ENCODE measurements at regions not wholly inside any gene's neighbourhood (a gene's known extent, or its start where the extent isn't known, plus 50 kb on each side); places are given as distances from the start of the nearest gene placed in this dataset.
"Not testable (repeated sequence)": the region's sequence is repeated elsewhere in the genome, so short reads cannot be mapped to it uniquely, and the experiment has no call there.

DNA sequence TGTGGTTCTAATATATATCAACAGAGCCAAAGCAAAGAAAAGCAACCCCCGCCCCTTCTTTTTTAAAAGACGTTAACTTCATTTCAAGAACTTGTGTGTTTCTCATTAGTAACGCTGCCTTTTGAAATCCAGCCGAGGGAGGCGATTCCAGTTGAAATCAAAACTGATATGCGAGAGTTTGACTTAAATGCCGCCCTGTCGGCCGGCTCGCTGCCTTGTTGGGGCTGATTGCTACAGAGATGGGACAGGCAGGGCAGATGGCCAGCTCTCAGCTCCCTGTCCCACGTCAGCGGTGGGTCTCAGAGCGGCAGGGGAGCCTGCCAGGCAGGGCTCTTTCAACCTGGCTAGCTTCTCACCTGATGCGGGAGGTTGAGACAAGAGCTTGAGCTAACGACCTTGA, 51.9 kb upstream of the ALX4 start:
- Mint-ChIP-seq H3K27ac (no peak overlapping the region), H3K36me3 (ENCODE audit: low read depth) (no peaks in the 10 kb centered on the region), H3K4me3 (no peak overlapping the region), H3K4me1 (peaks cover 3% of the 10 kb centered on the region), H3K27me3 (peaks cover 37% of the 10 kb centered on the region)
- H3K9me3 ChIP-seq (ENCODE audit: control insufficient read depth, low read length, poor library complexity, severe bottlenecking): no peaks in the 10 kb centered on the region
- ATAC-seq (no peak), DNase-seq (no peak)

DNA sequence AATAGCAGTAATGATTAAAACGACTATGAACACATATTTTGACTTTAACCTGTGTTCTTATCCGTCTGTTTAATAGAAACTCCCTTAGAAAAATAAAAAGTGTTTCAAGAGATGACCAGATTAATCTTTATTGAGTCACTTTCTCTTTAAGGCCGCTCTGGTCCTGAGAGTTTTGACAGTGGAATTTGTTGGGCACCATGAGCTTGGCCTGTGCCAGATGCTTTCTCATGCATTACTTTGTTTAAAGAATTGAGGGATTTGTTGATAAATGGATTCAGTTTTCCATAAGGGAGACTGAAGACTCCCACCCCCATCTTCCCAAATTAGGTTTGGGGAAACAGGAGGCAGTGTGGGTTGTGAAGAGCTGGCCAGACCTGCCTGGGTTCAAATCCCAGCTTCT, 53.2 kb upstream of the ALX4 start:
- DNase-seq (no peak), ATAC-seq (no peak)
- H3K4me3 Mint-ChIP-seq: no peak overlapping the region
- no peak overlapping the region for H3K27ac Mint-ChIP-seq
- peaks cover 38% of the 10 kb centered on the region for H3K27me3 Mint-ChIP-seq
- H3K9me3 ChIP-seq (ENCODE audit: control insufficient read depth, low read length, poor library complexity, severe bottlenecking): no peaks in the 10 kb centered on the region
- peaks cover 3% of the 10 kb centered on the region for H3K4me1 Mint-ChIP-seq
- H3K36me3 Mint-ChIP-seq (ENCODE audit: low read depth): no peaks in the 10 kb centered on the region

DNA sequence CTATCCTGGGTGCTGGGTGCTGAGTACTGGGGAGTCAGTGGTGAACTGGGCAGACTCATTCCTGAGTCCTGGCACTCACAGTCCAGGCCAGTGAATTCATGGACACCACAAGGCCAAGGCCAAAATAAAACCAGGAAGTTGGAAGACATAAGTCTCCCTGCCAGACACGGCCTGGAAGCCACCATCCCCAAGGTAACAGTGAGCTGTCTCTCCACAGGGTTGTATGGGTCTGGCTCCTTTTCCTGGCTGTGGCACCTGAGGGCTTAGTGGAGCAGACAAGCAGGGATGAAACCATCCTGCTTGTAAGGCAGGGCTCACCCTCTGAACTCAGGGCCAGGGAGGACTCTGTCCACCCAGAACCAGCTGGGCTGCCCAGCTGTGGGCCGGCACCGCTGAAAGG, 54.7 kb upstream of the ALX4 start:
- H3K4me1 Mint-ChIP-seq: peaks cover 3% of the 10 kb centered on the region
- no peaks in the 10 kb centered on the region for H3K36me3 Mint-ChIP-seq (ENCODE audit: low read depth)
- H3K9me3 ChIP-seq (ENCODE audit: control insufficient read depth, low read length, poor library complexity, severe bottlenecking): no peaks in the 10 kb centered on the region
- no peak for ATAC-seq
- H3K4me3 Mint-ChIP-seq: no peak overlapping the region
- DNase-seq: no peak
- H3K27me3 Mint-ChIP-seq: peaks cover 27% of the 10 kb centered on the region
- H3K27ac Mint-ChIP-seq: no peak overlapping the region

DNA sequence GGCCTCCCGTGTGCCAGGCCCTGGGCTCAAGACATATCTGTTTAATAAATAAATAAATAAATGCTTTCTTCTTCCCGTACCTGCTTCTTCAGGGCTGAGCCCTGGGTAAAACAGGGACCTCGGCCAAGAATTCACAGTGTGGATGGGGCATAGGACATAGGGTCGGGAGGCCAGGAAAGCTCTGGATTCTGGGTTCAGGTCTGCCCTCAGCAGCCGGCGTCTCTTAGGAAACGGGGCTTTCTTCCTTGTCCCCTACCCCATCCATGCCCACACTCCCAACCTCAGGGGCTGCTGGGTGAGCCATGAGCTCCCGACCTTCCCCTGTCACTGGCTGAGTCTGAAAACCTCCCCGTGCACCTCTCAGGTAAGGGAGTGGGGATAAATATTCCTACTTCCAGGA, 55.7 kb upstream of the ALX4 start:
- ATAC-seq (no peak), DNase-seq (no peak)
- peaks cover 3% of the 10 kb centered on the region for H3K4me1 Mint-ChIP-seq
- no peaks in the 10 kb centered on the region for H3K36me3 Mint-ChIP-seq (ENCODE audit: low read depth)
- H3K27me3 Mint-ChIP-seq: peaks cover 27% of the 10 kb centered on the region
- H3K4me3 Mint-ChIP-seq: no peak overlapping the region
- no peaks in the 10 kb centered on the region for H3K9me3 ChIP-seq (ENCODE audit: control insufficient read depth, low read length, poor library complexity, severe bottlenecking)
- no peak overlapping the region for H3K27ac Mint-ChIP-seq

DNA sequence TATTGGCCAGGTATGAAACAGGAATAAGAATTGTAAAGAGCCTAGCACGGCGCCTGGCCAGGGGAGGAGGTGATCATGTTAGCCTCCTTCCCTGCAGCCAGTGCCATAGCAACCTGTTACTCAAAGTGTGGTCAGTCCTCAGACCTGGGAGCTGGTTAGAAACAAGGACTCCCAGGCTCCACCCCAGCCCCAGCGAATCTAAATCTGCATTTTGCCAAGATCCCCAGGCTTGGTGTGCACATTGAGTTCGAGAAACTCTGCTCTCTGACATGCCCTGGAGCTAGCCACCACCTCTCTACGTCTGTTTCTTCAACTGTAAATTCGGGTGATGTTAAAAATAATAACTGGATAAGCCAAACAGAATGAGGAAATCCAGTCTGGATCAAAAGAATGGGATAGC, 56.1 kb upstream of the ALX4 start:
- no peak overlapping the region for H3K27ac Mint-ChIP-seq
- H3K36me3 Mint-ChIP-seq (ENCODE audit: low read depth): no peaks in the 10 kb centered on the region
- peaks cover 3% of the 10 kb centered on the region for H3K4me1 Mint-ChIP-seq
- DNase-seq (no peak), ATAC-seq (no peak)
- H3K4me3 Mint-ChIP-seq: no peak overlapping the region
- peaks cover 27% of the 10 kb centered on the region for H3K27me3 Mint-ChIP-seq
- H3K9me3 ChIP-seq (ENCODE audit: control insufficient read depth, low read length, poor library complexity, severe bottlenecking): no peaks in the 10 kb centered on the region

DNA sequence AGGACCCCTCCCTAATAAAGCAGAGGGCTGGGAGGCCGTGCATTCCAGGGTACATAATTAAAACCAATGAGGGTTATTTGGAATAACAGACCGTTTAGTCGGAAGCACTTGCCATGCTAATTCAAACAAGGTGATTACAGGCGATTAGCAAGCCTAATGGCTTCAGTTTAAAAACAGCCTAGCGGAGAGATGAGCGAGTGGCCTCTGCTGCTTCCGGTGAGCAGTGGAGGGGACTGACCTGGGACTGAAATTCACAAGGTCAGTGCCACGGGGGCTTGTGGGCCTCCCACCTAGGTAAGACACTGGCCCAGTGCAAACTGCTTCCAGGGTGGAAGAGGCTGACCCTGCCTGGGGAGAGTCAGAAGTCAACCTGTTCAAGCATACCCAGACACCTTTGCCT, 56.8 kb upstream of the ALX4 start:
- H3K36me3 Mint-ChIP-seq (ENCODE audit: low read depth): no peaks in the 10 kb centered on the region
- H3K27me3 Mint-ChIP-seq: peaks cover 27% of the 10 kb centered on the region
- ATAC-seq (no peak), DNase-seq (no peak)
- no peak overlapping the region for H3K4me3 Mint-ChIP-seq
- no peak overlapping the region for H3K27ac Mint-ChIP-seq
- H3K9me3 ChIP-seq (ENCODE audit: control insufficient read depth, low read length, poor library complexity, severe bottlenecking): no peaks in the 10 kb centered on the region
- H3K4me1 Mint-ChIP-seq: peaks cover 3% of the 10 kb centered on the region

DNA sequence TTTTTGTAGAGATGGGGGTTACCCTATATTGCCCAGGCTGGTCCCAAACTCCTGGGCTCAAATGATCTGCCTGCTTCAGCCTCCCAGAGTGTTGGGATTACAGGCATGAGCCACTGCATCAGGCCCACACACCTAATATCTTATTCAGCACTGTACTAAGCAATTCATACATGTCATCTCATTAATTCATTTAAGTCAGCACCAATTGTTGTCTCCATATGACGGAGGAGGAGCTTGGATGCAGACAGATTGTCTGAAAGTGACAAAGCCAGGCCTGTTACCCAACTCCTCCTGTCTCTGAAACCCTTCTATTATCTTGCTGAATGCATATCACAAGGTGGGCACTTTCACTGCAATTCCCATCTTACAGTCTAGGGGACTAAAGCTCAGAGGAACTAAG, 57.5 kb upstream of the ALX4 start:
- Mint-ChIP-seq H3K4me1 (peaks cover 3% of the 10 kb centered on the region), H3K4me3 (no peak overlapping the region), H3K27ac (no peak overlapping the region), H3K36me3 (ENCODE audit: low read depth) (no peaks in the 10 kb centered on the region), H3K27me3 (peaks cover 23% of the 10 kb centered on the region)
- no peak for DNase-seq
- H3K9me3 ChIP-seq (ENCODE audit: control insufficient read depth, low read length, poor library complexity, severe bottlenecking): no peaks in the 10 kb centered on the region
- no peak for ATAC-seq

DNA sequence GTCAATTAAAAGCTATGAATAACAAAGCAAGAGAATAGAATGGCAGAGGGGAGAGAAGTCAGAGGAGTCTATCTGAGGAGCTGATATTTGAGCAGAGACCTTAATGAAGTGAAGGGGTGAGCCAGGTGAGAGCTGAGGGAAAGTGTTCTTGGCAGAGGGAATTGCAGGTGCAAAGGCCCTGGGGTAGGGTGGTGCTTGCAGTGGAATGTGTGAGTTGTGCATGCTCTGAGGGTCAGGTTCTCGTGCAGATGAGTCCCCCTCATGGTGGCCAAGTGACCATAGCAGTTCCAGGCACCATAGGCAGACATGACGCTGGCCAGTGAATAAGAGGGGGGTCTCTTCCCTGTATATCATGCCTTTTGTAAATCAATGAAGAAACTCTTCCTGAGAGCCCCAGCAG, 58.9 kb upstream of the ALX4 start:
- no peak overlapping the region for H3K4me3 Mint-ChIP-seq
- H3K27ac Mint-ChIP-seq: no peak overlapping the region
- DNase-seq (no peak), ATAC-seq (no peak)
- peaks cover 17% of the 10 kb centered on the region for H3K27me3 Mint-ChIP-seq
- no peaks in the 10 kb centered on the region for H3K4me1 Mint-ChIP-seq
- H3K9me3 ChIP-seq (ENCODE audit: control insufficient read depth, low read length, poor library complexity, severe bottlenecking): no peaks in the 10 kb centered on the region
- H3K36me3 Mint-ChIP-seq (ENCODE audit: low read depth): no peaks in the 10 kb centered on the region

DNA sequence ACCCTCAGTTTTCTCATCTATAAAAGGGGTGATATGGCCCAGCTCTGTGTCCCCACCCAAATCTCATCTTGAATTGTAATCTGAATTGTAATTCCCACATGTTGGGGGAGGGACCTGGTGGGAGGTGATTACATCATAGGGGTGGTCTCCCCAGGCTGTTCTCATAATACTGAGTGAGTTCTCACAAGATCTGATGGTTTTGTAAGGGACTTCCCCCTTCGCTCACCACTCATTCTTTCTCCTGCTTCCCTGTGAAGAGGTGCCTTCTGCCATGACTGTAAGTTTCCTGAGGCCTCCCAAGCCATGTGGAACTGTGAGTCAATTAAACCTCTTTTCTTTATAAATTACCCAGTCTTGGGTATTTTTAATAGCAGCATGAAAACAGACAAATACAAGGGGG, 61.1 kb upstream of the ALX4 start:
- H3K27me3 Mint-ChIP-seq: peaks cover 14% of the 10 kb centered on the region
- H3K9me3 ChIP-seq (ENCODE audit: control insufficient read depth, low read length, poor library complexity, severe bottlenecking); H3K4me3 Mint-ChIP-seq; H3K4me1 Mint-ChIP-seq; H3K27ac Mint-ChIP-seq; H3K36me3 Mint-ChIP-seq (ENCODE audit: low read depth); ATAC-seq; DNase-seq: not testable (repeated sequence)

DNA sequence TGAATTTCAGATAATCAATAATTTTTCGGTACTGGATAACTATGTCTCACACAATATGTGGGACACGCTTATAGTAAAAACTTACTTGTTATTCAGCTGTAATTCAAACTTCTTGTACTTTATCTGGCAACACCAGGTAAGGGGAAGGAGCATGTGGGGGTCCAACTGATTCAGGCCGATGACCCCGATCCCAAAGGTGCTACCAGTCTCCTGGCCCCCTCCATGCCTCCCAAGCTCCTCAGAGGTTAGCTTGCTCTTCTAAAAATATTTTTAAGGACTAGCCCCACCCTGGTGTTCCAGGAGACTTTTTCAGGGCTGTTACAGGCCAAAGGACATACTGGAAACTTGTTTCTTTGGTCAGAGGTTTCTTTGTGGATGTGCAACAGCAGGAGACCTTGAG, 61.8 kb upstream of the ALX4 start:
- H3K27ac Mint-ChIP-seq: no peak overlapping the region
- no peak for ATAC-seq
- H3K4me1 Mint-ChIP-seq: no peaks in the 10 kb centered on the region
- no peaks in the 10 kb centered on the region for H3K9me3 ChIP-seq (ENCODE audit: control insufficient read depth, low read length, poor library complexity, severe bottlenecking)
- H3K4me3 Mint-ChIP-seq: no peak overlapping the region
- peaks cover 8% of the 10 kb centered on the region for H3K27me3 Mint-ChIP-seq
- no peak for DNase-seq
- H3K36me3 Mint-ChIP-seq (ENCODE audit: low read depth): no peaks in the 10 kb centered on the region

DNA sequence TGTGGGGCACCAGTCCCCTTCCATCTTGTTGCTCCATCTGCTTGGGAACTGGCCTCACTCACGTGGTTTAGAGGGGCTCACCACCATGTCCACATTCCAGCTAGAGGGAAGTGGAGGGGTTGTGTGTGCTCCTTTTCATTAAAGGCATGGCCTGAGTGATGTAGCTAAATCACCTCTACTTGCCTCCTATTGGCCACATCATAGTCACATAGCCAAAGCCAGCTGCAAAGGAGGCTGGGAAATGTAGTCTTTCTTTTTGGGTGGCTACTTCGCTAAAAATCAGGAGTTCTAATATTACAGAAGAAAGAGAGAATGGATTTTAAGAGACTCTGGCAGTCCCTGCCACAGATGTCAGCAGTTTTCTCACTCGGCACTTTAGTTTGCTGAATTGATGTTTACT, 63.0 kb upstream of the ALX4 start:
- Mint-ChIP-seq H3K27ac (no peak overlapping the region), H3K36me3 (ENCODE audit: low read depth) (no peaks in the 10 kb centered on the region), H3K4me1 (no peaks in the 10 kb centered on the region)

DNA sequence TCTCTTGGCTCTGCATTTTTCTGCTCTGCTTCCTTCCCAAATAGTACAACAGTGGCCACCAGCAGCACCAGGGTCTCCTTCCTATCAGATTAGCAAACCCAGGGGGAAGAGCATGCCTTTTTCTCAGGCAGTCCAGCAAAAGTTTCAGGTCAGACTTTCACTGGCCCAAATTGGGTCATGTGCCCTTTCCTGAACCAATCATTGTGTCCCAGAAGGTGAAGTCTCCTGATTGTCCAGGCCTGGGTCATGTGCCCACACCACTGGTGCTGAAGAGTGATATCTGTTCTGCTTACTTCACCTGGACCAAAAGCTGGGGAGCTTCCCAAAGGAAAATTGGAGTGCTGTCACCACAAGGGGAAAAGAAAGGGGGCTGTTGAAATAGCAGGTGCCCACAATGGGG, 64.1 kb upstream of the ALX4 start:
- DNase-seq (no peak), ATAC-seq (no peak)
- H3K27ac Mint-ChIP-seq: no peak overlapping the region
- no peaks in the 10 kb centered on the region for H3K9me3 ChIP-seq (ENCODE audit: control insufficient read depth, low read length, poor library complexity, severe bottlenecking)
- H3K4me3 Mint-ChIP-seq: no peak overlapping the region
- H3K27me3 Mint-ChIP-seq: no peaks in the 10 kb centered on the region
- no peaks in the 10 kb centered on the region for H3K36me3 Mint-ChIP-seq (ENCODE audit: low read depth)
- no peaks in the 10 kb centered on the region for H3K4me1 Mint-ChIP-seq

More for the DNA sequence above, 63.0 kb upstream of the ALX4 start:
- DNase-seq (no peak), ATAC-seq (no peak)
- H3K9me3 ChIP-seq (ENCODE audit: control insufficient read depth, low read length, poor library complexity, severe bottlenecking): no peaks in the 10 kb centered on the region
- H3K4me3 Mint-ChIP-seq: no peak overlapping the region
- H3K27me3 Mint-ChIP-seq: no peaks in the 10 kb centered on the region

DNA sequence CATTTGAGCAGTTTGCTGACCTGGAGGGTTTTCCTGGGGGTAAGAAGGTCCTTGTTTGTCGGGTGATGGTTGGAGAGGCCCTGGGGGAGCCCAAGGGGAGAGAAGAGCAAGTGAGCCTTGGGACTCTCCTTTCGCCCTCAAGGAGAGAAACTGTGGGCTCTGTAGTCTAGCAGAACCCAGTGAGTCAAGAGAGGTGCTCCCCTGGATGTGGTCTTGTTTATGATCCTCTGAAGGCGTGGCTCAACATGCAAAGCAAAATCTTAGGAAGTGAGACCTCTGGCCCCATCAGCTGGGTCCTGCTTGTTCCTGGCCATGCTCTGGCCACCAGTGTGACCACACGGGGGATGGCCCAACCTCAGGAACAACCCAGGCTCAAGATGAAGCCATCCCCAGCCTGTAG, 66.5 kb upstream of the ALX4 start:
- H3K4me1 Mint-ChIP-seq: no peaks in the 10 kb centered on the region
- H3K36me3 Mint-ChIP-seq (ENCODE audit: low read depth): no peaks in the 10 kb centered on the region
- H3K4me3 Mint-ChIP-seq: no peak overlapping the region
- H3K9me3 ChIP-seq (ENCODE audit: control insufficient read depth, low read length, poor library complexity, severe bottlenecking): no peaks in the 10 kb centered on the region
- no peak for DNase-seq
- no peak overlapping the region for H3K27ac Mint-ChIP-seq
- ATAC-seq: no peak
- peaks cover 12% of the 10 kb centered on the region for H3K27me3 Mint-ChIP-seq

DNA sequence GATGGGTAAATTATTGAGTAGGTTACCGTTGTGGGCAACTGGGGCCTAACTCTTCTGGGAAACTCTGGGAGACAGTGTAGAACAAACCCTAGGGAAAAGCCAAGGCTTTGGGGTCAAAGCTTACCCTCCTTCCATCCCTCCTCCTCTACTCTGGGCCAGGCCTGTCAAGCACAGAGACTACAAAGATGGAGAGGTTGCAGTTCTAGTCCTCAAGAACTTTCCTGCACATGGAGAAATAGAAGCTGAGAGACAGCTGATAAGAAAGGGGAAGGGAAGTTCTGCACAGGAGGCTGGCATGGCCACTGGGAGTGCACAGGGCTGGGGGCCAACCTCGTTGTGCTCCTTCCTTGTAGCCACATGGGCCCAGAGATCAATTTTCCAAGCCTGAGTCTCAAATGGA, 67.2 kb upstream of the ALX4 start:
- no peaks in the 10 kb centered on the region for H3K36me3 Mint-ChIP-seq (ENCODE audit: low read depth)
- DNase-seq (no peak), ATAC-seq (no peak)
- peaks cover 19% of the 10 kb centered on the region for H3K27me3 Mint-ChIP-seq
- no peaks in the 10 kb centered on the region for H3K9me3 ChIP-seq (ENCODE audit: control insufficient read depth, low read length, poor library complexity, severe bottlenecking)
- no peaks in the 10 kb centered on the region for H3K4me1 Mint-ChIP-seq
- no peak overlapping the region for H3K4me3 Mint-ChIP-seq
- H3K27ac Mint-ChIP-seq: no peak overlapping the region

DNA sequence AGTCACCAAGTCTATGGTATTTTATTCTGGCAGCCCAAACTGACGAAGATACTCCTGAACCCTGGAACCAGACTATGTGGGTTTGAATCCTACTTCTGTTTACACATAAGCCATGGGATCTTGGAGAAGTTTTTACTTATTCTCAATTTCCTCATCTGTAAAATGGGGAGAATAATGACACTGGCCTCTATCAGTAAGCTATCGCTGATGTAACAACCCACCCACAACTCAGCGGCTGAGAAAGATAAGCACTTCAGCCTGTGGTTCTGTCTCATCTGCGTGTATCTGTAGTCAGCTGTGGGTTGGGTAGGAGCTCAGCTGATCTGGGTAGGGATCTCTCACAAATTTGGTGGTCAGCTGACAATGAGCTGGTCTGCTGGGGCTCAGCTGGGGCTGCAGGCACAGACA, 68.0 kb upstream of the ALX4 start:
- no peak for ATAC-seq
- Mint-ChIP-seq H3K36me3 (ENCODE audit: low read depth) (no peaks in the 10 kb centered on the region), H3K27me3 (peaks cover 27% of the 10 kb centered on the region), H3K27ac (no peak overlapping the region), H3K4me3 (no peak overlapping the region), H3K4me1 (no peaks in the 10 kb centered on the region)
- no peaks in the 10 kb centered on the region for H3K9me3 ChIP-seq (ENCODE audit: control insufficient read depth, low read length, poor library complexity, severe bottlenecking)
- no peak for DNase-seq
